Stimulated activated CD4-positive, alpha-beta T cell treated with anti-CD3 and anti-CD28 coated beads, Interleukin-4, amount 100 ng/mL, for 4 hours (primary cell): ENCODE measurements at regions not wholly inside any gene's neighbourhood (a gene's known extent, or its start where the extent isn't known, plus 50 kb on each side); places are given as distances from the start of the nearest gene placed in this dataset.

Experiments
- DNase-seq, 2 experiments: peaks; one replicate each; pipeline ENCODE4 v3.0.0-alpha.2; 2020

DNA sequence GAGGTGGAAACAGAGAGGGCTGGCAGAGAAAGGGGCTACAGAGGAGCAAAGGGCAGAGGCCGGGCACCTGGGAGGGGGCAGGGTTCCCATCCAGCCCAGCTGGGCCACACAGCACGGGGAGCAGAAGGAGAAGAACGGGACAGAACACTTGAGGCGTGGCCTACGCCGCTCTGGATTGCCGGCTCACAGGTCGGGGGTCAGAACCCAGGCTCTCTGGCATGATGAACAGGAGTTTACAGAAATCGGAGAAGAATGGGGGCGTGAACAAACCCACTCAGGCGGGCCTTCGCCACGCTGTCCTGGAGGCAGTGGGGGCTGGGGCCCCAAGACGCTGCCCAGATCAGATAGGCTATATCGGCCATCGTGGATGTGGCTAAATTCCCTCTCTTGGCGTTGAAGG lies 362.2 kb upstream of the SHH start:
- no peak for DNase-seq

DNA sequence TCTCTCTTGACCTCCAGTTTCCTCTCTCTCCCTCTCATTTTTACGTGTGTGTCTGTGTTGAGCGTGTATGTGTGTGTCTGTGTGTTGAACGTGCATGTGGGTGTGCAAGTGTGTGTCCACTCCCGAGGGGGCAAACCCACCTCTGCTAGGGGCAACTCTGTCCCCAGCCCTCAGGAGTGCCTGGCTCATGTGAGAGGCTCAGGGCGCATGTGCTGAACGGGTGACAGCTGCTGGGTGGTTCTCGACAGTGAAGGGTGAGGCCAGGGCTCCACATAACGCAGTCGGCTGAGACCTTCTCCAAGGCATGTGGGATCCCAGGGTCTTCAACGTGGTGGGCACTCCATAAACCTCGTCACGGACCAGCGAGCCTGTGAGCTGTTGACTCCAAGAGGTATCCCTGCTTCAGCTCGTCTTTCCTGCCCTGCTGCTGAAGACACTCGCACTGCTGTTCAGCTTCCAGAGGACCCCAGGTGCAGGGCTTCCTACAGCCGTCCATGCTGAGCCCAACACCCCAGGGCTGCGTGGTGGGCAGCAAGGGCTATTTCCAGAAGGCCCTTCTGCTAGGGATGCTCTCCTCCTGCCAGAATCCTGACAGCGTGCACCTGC lies 361.6 kb upstream of the SHH start:
- no peak for DNase-seq

DNA sequence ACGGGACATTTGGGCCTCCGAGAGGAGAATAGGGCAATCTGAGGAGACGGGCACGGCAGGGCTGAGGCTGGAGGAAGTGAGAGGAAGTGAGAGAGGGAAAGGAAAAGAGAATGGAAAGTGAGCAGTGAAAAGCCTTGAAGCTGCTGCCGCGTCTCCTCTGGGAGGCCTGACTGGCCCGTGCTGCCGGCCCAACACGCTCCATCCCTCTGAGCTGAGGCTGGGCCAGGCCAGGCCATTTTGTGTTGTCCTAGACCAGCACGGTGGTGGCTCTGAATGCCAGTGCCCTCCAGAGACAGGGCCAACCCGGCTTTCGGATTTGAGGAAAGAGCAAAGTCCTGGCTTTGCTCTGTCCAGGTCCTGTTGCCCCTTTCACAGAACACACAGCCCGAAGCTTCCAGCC lies 361.1 kb upstream of the SHH start:
- DNase-seq: no peak

DNA sequence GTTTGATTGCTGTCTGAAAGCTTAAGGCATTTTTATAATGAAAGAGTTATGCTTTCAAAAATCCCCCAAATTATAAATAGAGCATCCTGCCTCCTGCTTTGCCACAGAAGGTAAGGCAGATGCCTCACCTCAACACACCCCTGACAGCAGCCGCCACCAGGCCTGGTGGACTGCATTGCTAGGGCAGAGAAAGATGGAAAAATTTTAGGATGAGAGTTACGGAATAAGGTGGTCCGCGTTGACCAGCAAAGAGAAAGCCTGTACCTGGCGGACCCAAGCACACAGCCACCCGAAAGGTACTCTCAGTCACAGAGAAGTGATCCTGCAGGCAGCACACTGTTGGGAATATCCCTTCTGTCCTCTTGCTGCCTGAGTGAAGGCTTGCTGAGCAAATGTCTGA lies 360.4 kb upstream of the SHH start:
- no peak for DNase-seq

DNA sequence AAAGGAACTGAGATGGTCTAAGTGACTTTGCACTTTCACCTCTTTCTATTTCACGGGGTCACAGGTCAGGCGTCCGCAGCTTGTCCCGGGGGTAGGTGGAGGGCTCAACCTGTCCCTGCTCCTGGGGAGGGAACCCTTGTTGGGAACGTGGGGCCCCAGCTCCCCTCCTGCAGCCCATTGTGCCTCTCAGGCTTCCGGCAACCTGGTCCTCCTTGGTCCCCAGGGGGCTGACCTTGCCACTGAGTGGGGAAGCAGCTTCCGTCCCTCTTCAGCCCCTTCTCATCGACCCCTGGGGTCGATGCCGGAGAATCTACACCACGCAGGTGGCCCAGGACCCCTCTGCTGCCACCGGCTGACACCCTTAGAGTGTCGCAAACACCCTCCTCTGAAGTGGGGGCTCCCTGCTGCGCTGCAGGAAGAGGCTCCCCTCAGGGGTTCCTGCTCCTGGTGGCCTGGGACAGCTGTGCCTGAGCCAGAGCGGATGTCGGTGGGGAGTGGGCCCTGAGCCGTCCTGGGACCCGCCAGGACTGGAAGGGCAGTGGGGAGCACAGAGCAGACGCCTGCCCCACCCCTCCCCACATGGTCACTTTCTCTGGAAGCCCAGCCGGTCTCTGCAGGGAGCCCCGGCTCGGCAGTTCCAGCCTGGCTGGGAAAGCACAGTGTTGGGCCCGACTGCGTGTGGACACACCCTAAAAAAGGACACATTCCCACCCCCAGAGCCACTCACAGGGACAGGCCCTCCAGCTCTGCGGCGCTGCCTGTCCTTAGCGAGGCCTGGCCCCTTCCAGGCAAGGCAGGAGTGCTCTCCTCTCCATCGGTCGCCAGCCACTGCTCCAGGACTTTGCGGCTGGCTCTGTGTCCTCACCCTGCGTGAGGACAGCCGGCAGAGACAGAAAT lies 357.5 kb upstream of the SHH start:
- DNase-seq: no peak

DNA sequence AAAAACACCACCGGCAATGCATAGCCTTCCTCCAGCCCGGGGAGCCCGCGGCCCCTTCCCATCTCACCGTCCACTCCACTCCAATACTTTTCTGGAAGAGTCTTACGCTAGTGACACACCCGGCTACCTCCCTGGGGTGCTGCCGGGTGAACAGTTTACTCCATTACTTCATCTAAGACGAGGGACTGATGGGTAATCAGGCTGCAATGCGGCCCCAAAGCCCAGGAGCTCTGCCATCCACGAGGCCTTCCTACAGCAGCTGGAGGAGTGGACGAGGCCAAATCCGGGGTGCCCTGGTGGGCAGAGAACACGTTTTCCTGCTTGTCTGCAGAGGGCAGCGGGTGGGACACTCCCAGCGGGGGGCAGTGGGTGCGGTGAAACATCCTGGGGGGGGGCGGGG lies 356.2 kb upstream of the SHH start:
- DNase-seq: no peak

DNA sequence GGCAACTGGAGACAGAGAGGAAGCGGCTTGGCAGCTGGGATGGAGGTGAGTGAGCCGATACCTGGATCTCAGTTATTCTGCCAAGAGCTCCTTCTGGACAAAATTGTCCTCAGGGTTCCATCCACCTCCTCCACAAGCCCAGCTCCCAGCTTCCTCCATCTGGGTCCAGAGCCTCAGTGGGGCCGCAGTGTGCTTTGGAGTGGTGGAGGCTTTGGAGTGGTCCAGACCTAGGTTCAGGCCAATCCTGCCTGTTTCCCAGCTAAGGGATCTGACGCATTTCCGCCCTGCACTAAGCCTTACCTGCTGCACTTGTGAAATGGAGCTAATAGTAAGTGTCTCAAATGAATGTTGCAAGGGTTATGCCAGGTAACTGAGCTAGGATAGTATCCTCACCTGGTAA lies 355.7 kb upstream of the SHH start:
- DNase-seq: no peak

DNA sequence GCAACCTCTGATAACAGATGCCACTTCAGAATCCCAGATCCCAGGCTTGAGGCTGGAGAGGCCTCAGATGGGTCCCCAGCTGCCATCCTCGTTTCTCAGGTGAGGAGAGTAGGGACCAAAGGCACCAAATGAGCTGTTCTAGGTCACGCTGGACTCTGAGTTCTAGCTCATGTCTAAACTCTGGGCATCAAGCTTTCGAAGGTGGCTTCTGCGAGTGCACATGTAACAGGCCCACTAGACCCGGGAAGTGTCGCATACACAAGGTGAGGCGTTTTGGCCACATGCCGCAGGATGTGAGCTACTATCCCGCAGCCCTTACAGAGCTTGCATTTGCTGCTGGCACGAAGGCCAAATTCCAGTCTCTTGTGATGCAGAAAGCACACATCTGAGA lies 355.1 kb upstream of the SHH start:
- no peak for DNase-seq

DNA sequence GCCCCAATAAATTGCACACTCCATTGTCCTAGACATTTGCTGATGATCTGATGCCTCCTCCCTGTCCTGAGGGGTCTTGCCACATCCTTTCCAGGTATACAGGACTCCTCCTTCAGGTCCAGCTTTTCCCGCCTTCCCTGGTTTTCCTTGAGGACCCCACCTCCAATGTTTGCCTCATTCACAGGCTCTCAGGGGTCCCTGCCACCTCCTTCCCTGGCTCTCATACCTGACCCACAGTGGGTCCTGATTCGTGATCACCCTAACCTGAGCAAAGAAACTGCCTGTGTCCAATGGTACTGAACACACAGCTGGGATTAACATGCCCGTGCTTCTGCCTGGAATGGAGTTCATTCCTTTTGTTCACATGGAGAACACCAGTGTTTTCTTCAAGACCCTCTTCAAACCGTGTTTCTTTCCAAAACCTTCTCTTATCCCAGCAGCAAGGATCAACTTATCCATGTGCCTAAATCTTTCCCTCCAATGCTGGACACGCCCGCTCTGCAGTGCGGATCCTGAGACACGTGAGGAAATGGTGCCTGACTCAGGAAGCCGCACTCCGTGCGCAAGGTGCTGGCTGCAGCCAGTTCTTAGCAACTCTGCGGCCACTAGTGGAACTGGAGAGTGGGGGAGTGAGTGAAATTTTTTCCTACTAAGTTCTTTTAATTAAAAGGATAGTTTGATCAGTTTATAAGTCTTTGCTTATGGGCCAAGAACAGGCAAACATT lies 354.6 kb upstream of the SHH start:
- DNase-seq: no peak

DNA sequence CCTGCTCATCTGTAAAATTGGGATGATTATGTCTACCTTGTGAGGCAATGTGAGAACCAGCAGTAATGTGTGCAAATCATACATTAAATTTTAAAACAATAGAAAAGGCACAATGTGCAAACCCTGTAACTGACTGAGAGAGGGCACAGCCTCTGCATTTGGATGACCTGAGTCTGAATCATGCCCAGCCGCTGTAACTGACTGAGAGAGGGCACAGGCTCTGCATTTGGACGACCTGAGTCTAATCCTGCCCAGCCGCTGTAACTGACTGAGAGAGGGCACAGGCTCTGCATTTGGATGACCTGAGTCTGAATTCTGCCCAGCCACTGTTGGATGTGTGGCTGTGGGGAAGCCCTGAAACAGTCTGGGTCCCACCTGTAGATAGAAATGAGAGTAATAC lies 351.5 kb upstream of the SHH start:
- DNase-seq: no peak

DNA sequence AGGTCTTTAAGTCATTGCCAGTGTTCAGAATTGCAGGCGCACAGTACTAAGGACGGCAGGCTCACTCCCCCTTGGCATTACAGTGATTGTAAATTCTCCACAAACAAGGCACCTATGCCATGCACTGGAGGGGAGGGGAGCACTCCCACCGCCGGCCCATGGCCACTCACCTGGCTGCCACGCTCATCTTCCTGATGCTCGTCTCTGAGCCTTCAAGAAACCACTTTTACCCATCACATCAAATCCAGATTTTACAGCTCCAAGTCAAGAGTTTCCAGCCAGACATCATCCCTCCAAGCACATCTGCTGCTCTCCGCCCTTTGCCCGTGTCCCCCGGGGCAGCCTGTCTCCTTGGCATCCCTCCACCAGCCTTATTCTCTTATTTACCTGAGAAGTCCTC lies 350.2 kb upstream of the SHH start:
- no peak for DNase-seq

DNA sequence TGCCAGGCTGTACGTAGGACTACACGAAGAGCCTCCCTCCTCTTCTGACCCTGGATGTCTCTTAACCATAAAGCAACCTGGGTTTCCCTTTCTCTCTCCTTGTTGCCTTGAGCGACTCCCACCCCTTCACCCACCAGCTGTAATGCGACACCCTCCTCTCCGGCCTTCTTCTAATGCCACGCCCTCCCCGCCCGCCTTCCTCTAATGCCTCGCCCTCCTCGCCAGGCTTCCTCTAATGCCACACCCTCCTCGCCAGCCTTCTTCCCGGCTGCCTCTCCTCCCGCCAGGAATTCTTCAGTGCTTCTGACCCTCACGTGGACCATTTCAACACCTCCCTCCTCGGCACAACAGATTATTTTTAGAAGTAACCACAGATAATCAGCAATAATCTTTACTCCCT lies 348.5 kb upstream of the SHH start:
- DNase-seq: no peak

DNA sequence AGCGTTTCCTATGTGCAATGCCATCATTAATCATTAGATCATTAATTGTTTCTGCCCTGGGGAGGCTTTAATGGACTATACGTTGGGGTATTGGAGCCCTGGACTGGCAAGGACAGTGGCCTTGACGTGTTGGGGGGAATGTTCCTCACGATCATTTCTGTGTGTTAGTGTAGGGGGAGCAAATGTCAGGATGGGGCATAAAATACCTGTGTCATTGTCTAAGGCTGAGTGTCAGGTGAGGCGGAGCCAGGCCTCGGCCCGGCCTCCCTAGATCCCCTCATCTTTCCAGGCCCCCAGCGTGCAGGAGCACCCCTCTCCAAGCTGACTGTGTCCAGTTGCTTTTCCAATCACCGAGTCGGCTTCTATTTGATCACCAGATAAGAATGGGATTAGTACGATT lies 346.4 kb upstream of the SHH start:
- no peak for DNase-seq

DNA sequence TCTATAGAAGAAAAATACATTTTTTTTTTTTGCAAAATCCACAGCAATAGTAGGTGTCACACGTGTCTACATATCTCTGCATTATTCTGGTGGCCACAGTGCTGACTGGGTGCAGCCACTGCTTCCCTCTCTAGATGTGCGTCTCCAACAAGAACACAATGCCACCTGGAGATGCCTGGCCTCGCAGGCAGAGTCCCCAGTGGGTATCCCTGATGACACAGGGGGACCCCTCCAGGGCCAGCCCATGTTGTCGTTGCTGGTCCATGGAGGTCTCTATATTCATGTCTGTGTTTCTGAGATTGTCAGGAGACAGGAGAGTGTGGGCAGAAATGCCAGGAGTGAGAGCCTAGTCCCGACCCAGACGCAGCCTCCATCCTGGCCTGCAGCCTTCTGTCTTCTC lies 345.9 kb upstream of the SHH start:
- no peak for DNase-seq

DNA sequence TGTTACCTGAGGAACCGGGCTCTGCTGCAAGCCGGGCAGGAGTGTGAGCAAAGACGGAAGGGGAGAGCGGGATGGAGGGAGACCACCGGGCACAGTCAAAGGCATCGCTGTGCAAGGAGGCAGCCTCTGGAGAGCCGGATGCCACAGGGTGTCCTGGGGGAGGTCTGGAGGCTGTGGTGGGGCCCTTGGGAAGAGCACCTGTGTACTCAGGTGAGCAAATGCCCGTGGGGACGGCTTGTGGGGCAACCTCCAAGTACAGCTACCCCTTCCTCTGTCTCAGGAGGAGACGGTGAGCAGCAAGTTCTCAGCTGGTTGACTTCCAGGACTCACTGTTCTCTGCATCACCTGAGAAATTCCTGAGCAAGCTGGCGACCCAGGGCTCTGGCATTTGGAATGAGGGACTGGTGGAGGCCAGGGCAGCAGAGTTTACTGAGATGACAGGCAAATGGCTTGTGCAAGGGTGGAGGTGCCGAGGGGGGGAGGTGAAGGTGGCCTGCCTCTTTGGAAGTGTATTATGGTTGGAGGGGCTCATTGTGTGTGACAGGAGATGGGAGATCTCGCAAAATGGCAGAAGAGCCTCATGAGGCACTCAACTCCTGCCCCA lies 345.2 kb upstream of the SHH start:
- no peak for DNase-seq

DNA sequence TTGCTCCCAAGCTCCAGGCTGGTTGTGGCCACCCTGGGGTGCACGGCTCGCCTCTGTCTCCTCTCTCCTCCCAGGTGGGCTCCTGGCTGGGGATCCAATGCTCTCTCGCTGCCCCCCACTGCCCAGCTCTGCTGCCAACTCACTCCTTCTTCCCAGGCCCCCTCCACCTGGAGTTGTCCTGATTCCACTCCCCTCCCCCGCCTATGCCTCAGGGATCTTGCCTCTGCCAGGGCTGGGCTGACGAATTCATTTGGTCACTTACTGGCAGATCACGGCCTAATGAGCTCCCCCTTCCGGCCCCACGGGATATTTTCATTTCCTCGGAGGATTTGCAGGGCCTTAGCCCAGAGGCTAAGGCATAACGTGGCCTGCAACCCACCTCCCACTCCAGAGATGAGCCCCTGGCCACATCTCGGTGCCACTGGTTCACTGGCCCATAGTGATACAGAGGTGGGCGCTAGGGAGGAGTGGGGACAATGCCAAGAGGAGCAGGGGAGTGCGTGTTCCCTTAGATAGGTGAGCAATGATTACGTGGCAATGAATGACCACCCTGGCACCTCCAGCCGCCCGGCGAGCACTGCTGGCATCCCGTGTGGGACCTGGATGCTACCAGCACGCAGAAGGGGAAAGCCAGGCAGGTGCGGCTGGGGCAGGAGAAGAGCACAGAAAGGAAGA lies 344.6 kb upstream of the SHH start:
- DNase-seq: no peak

DNA sequence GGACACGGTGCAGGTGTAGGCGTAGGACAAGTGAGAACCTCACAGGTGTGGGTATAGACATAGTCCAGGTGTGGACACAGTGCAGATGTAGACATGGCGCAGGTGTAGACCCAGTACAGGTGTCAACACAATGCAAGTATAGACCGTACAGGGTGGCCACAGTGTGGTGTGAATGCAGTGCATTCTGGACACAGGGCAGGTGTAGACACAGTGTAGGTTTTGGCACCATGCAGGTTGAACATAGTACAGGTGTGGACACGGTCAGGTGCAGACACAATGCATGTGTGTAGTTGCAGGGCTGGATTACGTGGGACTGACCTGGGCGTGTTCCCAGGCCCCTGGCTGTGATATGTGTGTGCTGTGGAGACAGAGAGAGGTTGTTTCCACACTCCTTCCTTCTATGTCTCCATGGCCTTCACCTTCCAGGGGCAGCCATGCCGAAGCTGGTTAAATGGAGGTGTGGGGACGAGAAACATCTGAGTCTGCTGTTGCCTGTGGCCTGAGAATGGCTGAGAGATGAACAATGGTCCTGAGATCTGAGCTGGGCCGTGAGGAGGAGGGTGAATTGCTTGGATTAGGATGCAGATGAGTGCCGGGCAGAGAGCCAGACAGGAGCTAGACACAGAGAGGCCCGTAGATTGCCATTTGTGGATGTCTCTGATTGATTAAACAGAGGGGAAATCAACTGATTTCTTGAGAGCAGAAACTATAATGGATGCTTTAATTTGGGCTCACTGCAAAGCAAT lies 343.9 kb upstream of the SHH start:
- DNase-seq: no peak

DNA sequence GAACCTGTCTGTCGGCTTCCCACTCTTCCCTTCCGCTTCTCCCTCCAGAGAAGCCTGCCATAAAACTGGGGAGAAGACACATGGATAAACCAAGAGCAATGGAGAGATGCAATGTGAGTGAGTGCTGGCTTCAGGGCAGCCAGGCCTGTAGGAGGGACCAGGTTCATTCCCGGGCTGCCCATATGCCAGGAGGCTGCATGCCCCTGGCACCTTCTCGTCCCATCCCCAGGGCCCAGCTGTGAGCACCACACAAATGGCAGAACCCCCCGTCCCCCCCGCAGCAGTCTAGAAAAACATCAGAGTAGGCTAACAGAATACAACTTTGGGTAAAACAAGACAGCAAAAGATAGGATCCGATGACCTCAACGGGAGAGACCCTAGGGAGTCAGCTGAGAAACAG lies 341.3 kb upstream of the SHH start:
- no peak for DNase-seq

DNA sequence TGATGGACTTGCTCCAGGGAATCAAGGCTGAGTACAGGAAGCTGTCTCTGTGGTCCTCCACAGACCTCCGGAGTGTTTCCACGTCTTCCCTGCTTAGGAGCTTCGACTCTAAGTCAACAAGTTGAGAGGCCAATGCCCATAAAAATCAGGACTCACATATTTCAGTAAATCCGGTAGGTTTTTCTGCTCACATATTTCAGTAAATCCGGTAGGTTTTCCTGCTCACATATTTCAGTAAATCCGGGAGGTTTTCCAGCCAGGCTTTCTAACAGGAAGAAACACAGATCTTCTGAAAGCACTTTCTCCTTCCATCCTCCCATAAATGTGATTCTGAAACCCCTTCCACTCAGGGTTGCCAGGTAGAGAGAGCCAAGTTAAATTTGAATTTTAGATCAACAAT lies 340.1 kb upstream of the SHH start:
- DNase-seq: no peak

DNA sequence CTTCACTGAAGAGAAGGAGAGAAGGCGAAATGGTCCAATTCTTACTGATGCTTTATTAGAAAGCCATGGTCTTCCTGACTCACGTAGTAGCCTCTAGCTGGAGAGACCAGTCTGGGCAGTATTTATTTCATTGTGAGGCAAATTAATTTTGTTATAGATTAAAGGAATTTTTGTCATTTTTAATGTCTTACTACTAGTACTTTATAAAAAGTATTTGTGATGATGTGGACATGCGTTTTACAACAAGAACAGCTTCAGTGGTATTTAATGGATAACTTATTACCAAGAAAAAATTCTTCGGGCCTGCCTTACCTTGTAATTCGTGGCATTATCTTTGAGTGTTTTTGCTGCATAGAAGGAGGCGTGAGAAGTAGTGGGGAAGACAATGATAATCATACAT lies 339.4 kb upstream of the SHH start:
- no peak for DNase-seq

DNA sequence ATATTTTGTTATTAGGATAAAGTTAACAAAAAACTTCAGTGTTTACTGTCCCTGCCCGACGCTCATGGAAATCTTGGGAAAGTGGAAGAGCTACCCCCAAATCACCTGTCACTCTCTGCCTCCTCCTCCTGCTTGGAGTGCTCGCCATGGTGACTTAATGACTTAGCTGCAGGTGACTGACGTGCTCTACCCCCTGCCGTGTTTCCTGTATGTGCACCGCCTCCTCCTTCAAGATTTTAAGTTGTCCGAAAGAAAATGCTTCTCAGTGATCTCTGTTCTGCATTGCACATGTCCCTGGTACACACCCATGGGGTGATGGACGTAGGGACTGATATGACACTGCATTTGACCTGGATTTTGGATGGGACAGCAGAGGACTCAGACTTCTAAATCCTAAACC lies 338.8 kb upstream of the SHH start:
- DNase-seq: no peak

DNA sequence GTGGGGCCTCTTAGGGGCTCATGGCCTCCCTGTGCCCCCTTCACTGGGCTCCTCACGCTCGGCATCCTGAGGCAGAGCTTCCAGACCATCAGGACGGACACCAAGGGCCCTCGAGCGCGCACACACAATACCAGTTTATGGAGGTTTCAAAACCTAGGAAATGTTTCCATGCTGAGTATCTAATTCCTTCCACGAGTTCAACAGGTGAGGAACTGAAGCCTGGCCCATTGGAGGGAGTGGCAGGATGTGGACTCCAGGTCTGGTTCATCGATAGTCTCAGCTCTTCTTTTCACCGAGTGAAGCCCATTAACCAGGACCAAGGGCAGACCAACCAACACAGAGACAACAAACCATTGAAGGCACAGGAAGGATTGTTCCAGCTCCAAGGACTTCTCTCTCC lies 336.7 kb upstream of the SHH start:
- DNase-seq: no peak

DNA sequence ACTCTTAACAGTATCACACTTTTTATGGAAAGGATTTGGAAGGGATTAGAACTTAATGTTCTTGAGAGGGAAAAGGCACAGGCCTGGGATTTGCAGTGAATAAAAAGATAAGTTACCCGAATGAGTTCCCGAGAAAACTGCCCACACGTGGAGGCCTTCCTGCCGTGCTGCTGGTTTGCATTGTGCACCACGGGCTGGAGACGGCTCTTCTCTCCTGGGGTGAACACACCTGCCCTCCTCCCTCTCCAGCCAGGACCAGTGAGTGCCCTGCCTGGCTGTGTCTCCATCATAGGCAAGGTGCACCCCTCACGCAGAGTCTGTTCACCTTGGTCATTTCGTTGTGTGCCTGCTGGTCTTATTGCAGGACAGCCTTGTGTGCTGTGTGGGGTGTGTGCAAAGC lies 336.3 kb upstream of the SHH start:
- DNase-seq: no peak
